AG09319 (cell line): ENCODE measurements at regions not wholly inside any gene's neighbourhood (a gene's known extent, or its start where the extent isn't known, plus 50 kb on each side); places are given as distances from the start of the nearest gene placed in this dataset.

Source experiments
- DNase-seq: peaks from one replicate; pipeline ENCODE4 v3.0.0-alpha.2; 2010; ENCODE audit warnings: low read depth; ENCODE audit errors: extremely low read depth
- TF ChIP-seq, protein P1 (sequence below): IDR thresholded peaks from 2 replicates; pipeline ENCODE4 v1.5.1; 2011; ENCODE audit warnings: low read depth, mild to moderate bottlenecking, inconsistent platforms, low read length, moderate library complexity

DNA sequence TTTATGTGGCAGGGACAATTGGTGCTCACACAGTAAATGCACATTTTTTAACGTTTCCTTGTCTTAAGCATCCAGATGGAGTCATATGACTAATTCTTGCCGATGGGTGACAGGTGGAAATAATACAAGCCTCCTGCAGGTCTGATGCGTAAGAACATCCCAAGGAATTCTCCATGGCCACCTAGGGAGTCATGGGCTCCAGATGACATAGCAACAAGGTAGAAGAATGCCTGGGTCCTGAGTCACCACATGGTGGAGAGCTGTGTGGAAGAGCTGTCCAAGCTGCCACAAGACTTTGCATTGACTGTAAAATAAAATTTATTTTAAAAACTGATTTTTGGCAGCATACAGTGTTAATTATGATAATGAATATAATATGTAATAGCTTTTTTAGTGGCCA, 77.0 kb upstream of the MAP3K7 start:
- no peak for DNase-seq
- TF ChIP-seq, protein P1, sequence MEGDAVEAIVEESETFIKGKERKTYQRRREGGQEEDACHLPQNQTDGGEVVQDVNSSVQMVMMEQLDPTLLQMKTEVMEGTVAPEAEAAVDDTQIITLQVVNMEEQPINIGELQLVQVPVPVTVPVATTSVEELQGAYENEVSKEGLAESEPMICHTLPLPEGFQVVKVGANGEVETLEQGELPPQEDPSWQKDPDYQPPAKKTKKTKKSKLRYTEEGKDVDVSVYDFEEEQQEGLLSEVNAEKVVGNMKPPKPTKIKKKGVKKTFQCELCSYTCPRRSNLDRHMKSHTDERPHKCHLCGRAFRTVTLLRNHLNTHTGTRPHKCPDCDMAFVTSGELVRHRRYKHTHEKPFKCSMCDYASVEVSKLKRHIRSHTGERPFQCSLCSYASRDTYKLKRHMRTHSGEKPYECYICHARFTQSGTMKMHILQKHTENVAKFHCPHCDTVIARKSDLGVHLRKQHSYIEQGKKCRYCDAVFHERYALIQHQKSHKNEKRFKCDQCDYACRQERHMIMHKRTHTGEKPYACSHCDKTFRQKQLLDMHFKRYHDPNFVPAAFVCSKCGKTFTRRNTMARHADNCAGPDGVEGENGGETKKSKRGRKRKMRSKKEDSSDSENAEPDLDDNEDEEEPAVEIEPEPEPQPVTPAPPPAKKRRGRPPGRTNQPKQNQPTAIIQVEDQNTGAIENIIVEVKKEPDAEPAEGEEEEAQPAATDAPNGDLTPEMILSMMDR, result no peak

DNA sequence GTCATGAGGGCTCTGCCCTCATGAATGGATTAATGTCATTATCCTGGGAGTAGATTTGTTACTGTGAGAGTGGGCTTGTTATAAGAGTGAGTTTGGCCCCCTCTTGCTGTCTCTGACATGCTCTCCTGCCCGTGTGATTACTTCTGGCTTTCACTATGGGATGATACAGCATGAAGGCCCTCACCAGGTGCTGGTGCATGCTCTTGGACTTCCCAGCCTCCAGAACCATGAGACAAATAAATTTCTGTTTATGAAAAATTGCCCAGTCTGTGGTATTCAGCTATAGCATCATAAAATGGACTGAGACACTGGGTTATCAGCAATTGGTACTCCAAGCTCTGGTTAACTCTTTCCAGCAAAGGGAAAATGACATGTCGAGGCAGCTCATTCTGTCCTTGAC, 76.2 kb upstream of the MAP3K7 start:
- DNase-seq, result no peak
- TF ChIP-seq, protein P1, result no peak

DNA sequence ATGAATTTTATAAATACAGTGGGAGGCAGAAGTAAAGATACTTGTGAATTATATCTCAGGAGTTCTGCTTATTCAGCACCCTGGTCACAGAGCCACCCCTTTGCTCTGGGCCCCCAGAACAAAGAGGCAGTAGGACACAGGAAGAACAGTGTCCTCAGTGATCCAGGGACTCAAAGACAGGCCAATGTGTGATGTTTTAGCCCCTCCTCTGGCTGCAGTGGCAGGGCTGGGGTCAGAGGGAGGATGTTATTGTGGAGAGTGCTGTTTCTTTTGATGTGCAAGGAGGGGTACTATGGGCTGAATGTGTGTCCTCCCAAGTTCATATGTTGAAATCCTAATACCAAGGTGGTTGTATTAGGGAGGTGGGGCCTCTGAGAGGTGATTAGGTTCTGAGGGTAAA, 74.1 kb upstream of the MAP3K7 start:
- TF ChIP-seq, protein P1, result no peak
- no peak for DNase-seq

DNA sequence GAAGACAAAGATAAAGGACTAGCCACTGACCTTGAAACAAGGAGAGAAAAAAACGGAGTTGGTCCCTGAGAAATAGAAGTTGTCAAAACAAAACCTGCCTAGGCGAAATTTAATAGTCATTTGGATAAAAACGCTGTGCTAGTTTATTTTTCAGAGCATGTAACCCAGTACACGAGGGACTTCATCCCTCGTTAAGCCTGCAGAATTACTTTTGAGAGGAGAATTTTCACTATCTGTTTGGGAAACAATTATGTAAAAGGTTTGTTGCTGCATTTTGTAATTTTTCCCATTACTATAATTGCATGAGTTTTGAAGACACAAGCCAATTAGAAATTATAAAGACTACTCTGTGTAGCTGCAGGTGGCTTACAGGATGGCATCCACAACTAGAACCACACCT, 71.6 kb upstream of the MAP3K7 start:
- TF ChIP-seq, protein P1, result no peak
- DNase-seq, result no peak

DNA sequence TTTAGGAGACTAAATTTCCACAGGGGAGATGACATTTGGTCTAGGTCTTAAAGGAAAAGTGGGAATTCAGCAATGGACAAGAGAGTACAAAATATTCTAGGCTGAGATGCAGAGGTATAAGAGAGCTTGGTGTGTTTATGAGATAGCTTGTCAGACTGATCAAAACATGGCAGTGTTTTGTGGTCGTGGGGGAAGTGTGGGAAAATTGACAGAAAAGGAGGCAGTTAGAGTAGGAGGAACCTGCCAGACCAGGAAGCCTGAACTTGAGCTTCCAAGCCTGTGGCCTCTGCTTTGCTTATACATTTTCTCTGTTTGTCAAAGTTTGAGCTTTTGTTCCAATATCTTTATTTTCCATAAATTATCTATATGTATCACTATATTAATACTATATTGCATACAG, 69.5 kb upstream of the MAP3K7 start:
- TF ChIP-seq, protein P1, result no peak

DNA sequence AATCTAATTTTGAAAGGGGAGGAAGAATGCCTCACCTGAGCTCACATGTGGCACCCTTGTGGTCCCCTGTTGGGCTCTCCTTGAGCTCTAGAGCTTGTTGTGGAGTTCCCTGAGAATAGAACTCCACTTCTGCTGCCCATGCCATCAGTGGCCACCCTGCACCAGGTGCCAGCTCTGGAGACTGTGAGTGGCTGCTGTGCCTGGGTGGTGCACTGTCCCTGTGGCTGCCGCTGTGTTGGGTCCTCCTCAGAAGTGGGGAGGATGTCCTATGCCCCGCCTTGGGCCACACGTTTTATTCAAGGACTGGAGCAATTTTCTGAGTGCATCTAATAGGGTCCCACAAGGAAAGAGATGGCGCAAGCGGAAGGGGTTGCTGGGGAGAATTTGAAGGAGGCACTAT, 67.9 kb upstream of the MAP3K7 start:
- no peak for DNase-seq
- TF ChIP-seq, protein P1, result no peak

More for the DNA sequence above, 69.5 kb upstream of the MAP3K7 start:
- DNase-seq, result no peak

DNA sequence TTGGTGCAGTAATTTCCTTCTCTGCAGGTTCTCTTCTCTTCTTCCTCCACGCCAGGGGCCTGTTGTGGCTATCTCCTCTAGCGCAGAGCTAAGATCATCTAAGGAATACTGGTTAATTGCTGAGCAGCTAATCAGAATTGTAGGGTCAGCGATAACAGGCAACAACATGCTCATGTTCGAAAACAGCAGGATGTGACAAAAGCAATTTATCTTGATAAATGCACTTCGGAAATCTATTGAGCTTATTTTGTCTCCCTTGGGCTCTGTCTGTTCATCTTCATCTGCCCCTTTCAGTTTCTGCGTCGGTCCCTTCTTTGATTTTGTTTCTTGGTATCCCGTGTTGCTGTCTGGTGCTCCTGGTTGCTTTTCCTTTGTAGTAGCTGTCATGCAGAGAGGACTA, 67.3 kb upstream of the MAP3K7 start:
- no peak for DNase-seq
- TF ChIP-seq, protein P1, result no peak

DNA sequence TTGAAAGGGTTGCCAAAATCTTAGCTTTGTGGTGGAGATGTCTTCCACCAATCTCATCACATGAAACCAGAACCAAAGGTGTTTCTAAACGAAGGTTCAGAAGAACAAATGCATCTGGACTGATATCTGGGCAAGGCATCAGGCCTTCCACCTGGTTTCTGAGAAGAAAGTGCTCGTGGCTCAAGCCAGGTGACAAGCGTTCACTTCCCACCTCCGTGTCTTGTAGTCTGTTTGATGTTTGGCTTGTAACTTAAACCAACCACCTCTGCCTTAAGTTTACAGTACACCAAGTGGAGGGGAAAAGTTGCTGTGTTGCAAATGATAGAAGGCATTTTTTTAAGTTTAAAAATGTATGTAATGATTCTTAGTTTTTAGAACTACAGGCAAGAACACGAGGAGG, 66.9 kb upstream of the MAP3K7 start:
- TF ChIP-seq, protein P1, result no peak
- DNase-seq, result no peak
